GM18526 (cell line): ENCODE measurements at regions not wholly inside any gene's neighbourhood (a gene's known extent, or its start where the extent isn't known, plus 50 kb on each side); places are given as distances from the start of the nearest gene placed in this dataset.

Experiments
- POLR2A ChIP-seq: IDR thresholded peaks from 3 replicates; pipeline ENCODE4 v1.6.1; 2011; ENCODE audit not compliant: insufficient read length; ENCODE audit errors: extremely low read depth

DNA sequence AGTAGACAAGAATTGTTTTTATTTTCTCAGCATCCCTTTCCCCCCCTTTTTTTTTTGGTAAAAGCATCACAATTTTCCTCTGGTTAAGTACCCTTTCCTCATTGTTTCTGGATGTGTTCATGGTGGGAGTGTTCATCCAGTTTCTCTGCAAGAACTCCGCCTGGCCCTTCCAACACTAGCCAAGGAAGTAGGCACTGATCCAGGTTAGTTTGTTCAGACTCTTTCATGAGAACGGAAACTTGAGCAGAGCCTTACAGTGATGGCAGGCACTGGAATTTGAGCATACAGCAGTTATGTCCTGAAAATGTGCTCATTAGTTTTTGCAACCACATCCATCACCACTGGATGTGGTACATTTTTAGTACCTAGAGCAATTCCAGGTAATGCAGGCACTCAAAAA is 336.1 kb upstream of the BOD1L1 start:
- no peak for TF ChIP-seq POLR2A

DNA sequence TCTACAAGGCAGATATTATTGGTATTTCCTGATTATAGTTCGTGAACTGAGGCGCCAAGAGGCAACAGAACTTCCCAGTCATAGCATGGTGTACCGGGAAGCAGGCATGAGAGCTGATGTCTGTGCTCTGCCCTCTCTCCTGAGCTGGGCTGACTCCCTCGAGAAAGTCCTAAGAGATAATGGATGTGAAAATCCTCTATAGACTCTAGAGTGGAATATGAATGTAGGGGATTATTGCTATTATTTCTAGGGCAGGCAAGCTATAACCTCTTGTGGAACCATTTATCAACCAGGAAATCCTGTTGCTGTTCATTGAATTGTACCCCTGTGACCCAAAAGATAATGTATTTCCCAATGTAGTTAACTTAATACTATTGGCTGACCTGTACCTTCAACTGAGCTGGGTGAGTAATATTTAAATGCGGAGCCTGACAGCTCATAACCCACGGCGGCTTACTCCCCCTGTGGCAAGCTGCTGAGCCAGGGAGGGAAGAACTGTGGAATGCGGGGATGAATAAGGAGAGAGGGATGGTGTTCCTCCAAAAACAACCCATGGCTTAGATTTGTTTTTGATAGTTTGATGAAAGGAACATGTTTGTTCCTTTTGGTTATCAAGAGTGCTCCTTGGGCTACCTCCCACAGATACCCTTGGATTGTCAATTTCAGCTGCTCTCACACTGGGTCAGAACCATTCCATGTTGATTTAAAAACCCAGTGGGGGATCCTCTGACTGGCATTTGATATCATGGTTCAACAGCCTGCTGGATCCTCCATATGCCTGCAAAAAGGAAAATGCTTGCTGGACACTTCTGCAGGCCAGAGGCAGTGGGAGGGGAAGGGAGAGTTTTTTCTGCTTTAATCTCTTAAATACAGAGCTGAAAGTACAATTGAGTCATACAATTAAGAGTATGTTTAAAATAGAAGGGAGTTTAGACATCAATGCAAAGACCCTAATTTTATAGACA is 339.0 kb upstream of the BOD1L1 start:
- TF ChIP-seq POLR2A = no peak

DNA sequence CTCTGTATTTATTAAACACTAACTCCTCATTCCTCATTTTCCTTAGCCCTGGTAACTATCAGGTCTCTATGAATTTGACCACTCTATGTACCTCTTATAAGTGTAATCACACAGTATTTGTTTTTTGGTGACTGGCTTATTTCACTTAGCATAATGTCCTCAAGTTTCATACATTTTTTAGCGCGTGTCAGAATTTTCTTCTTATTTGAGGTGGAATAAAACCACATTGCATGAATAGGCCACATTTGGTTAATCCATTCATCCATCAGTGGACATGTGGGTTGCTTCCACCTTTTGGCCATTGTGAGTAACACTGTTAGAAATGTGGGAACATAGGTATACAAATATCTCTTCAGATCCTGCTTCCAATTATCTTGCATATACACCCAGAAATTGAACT is 341.2 kb upstream of the BOD1L1 start:
- TF ChIP-seq POLR2A = no peak

DNA sequence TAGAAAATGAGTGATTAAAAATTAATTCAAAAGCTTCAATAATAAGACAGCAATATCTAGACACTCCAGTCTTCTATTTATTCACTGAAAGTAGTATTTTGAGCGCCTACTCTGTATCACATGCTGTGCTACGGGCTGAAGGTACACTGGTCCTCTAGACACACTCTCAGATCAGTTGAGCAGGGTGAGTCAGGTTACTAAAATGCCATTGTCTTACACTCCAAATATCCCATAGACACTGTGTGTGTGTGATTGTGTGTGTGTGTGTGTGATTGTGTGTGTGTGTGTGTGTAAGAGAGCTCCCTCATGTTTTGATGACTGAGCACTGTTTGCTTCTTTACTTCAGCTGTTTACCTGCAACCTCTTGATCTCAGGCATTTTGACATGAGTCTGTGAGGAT is 342.8 kb upstream of the BOD1L1 start:
- TF ChIP-seq POLR2A = no peak

DNA sequence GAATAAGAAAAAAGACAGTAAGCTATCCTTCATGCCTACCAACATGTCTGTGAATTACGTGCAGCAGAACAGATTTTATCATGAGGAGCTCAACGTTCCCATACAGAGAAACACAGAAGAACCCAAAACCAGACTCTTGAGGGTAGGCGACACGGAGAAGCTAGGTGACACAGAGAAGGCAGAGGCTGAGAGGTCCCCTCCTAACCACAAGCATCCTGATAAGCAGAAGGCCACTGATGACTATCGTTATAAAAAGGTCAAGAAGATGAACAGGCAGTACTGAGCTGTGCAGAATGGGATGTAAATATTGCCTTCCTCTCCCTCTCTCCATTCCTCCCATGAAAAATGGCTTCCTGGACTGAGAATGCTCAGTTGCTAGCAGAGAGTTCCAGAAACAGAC is 350.2 kb upstream of the BOD1L1 start:
- no peak for TF ChIP-seq POLR2A

DNA sequence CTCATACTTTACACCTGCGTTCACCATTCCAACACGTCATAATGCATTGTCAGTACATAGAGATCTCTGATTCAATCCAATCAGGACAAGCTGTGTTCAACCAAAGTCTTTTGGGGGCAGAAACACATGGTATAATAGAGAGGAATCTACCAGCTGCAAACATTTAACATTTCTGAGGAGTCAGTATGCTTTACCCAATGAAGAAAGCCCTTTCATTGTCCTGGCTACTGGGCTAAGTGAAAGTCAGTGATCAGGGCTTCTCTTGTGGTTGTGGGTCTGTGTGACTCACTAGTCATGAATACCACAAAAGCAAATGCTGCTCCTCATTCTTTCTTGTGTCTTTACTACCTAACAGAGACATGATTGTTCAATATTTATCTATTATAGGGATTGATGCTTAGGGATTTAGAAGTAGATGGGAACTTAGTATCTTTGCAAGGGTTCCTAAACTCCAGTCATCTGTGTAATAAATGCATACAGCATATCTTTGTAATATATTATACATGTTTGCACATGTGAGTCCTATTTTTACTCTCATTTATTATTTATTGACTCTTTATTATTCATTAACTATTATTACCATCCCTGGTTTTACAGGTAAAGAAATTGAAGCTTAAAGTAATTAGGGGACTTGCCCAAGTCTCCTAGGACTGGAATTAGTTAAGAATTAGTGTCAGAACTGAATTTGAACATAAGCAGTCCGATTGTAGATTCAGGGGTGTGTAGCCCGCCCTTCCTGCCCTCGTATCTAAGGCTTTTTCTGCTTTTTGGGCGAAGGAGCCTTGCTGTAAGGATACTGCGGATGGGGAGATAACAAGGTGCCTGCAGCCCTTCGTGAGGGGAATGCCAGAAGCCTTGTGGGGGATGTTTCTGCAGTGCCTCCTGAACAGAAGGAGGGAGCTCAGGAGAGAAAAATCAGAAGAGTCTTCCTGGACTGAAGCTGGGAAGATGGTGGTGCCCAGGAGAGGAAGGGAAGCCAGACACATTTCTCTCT is 353.1 kb upstream of the BOD1L1 start:
- no peak for TF ChIP-seq POLR2A

DNA sequence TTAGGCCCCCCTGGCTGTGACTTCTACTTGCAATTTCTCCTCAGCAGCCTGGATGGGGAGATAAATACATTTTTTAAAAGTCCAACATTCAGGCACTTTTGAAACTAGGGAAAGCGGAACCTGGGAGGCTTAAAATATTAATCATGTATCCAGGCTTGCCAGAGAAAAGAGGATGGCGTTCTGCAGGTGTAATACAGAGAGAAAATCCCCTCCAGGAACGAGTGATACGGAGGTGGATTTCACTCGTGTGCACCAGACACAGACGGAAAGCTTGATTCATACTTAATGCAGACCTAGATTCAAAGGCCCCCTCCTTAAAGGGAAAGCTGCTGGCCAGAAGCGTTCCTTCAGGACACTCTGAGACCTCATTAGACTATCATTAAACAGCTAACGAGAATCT is 354.0 kb upstream of the BOD1L1 start:
- TF ChIP-seq POLR2A = no peak

DNA sequence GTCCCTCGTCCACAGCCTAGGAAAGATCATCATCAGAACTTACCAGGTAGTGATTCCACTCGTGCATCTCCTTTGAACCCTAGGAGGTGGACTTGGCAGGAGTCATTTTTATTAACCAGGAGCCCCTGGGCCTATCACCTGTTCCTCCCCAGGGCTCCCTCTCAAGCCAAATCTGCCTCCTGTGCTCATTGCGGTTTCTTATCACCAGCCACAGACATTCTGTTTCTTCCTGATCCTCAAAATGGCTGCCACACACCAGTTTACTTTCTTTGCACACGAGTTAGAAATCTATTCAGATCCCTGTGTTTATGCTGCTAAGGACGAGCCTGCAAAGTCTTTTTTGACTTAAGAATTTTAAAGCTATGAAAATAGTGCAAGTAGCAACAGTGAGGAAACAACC is 354.5 kb upstream of the BOD1L1 start:
- TF ChIP-seq POLR2A = no peak

DNA sequence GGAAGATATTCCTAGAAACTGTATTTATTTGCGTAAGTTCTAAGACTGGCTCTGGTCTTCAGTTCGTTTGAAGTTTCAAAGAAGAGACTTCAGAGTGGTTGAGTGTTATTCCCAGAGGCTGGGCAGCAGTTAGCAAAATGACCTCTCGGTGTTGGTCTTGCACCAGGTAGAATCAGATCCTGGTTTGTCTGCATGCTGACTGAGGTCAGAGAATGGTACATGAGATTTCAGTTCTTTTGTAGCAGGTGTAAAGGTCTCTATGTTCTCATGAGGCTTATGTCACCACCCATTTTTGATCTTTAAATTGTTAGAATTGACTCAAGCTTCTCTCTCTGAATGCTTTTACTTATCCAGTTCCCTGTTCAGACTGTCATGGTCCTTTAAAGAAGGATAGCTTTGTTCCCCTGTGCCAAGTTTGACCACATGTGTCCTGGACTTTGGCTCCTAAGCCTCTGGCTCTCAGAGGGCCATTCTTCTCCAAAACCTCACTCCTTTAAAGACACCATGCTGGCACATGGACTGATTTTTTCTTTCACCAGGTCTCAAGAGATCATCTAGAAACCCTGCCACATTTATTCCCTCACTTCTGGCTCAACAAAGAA is 355.8 kb upstream of the BOD1L1 start:
- no peak for TF ChIP-seq POLR2A

DNA sequence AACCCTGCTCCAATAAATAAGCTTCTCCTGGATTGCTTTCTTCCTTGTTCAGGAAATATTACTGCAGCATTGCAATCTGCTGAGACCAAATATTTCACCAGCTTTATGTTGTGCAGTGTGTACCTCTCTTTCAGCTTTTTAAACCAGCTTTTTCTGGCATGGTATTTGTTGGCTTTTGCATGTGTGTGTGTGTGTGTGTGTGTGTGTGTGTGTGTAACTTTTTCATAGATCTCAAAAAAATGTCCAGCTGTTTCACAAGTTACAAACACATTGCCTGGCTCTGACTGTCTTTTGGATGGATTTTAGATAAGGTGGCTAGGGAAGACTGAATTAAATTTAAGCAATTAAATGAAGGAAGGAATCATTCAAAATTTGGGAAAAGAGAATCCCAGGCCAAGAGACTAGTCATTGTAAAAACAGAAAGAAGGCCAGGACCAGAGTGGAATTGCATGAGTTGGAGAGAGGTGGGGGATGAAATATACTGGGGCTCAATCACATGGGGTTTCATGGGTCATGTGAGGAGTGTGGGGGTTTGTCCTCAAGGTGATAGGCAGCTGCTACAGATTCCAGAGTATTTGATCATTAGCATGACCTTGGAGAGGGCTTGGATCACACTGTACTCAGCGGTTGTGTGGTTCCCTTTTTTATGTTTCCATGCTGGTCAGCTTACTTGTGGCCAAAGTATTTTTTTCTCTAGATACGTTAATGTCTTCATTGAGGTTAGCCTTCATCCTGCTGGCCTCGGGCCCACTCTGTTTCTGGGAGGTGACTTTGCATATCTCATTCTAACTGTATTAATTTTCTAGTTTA is 357.7 kb upstream of the BOD1L1 start:
- TF ChIP-seq POLR2A = no peak

DNA sequence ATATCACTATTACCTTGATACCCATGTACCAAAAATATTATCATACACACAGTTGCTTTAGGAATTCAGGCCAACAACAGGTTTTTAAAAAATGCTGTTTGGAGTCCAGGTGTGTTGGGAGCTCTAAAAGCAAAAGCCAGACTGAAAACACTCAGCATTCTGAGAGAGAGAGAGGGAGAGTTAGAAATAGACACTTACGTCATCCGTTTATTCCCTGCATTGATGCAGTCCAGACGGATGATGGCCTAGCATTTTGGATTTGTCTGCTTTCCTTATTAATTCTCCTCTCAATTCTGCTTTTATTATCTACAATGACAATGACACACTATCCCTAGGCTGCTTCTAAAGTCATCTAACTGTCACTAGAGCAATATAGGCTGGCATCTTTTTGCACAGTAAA is 358.3 kb upstream of the BOD1L1 start:
- no peak for TF ChIP-seq POLR2A

DNA sequence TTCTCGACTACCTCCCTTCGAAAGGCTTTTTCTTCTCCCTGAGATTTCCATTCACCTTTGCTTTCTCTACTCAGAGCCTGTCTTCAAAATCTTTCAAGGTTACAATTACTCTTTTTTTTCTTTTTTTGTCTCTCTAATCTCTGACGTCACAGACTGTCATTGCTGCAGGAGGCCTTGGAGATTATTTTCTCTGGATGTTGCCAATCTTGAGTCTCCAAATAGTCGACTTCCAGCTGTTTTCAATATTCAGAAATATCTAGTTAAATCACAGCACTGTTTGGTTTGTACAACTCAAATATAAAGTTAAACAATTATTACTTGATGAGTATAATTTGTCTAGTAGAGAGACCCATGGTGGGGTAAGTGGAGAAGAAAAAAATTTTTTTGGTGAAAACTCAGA is 359.0 kb upstream of the BOD1L1 start:
- no peak for TF ChIP-seq POLR2A

DNA sequence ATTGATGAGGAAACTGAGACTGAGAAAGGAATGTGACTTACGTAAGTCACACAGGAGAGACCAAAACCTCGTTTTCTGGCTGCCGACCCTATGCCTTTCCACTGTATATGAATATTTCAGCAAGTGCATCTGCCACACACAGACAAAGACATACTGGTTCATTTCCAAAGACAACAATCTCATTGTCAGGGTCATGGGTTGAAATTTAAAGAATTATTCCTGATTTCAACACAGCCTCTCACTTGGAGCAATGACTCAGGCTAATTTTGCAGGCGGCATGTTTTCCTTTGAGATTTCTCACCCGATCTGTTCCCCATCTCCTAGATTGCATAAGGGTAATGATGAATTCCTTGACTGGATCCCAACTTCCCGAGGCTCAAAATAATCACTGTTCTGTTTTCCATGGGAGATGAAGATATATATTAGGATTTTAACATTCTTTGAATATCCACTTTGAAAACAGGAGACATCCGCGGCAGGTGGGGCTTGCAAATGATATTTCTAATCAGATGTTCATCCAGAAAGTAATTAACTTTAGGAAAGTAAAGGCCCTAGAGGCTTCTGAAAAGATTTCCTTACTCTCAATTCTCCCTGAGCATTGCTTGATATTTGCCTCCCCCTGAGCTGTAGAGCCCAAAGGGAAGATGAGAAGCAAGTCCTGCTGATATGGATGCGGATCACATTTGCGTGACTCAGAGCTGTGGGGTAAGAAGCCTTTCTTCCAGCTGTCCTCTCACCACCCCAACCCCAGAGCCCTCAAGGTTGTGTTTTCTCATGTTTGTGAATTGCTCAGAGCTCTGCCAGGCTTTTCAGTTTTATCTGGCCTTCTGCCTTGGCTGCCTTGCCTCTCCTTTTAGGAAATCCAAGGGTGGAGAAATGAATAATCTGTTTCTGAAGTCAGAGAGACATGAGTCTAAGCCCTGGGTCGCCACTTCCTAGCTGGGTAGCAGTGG is 361.1 kb upstream of the BOD1L1 start:
- no peak for TF ChIP-seq POLR2A
